GM23338 (cell line): ENCODE measurements at regions not wholly inside any gene's neighbourhood (a gene's known extent, or its start where the extent isn't known, plus 50 kb on each side); places are given as distances from the start of the nearest gene placed in this dataset.

Experiments
- ATAC-seq: fragments of 200-7000 bp; cut with Tn5 transposase; 3 replicates; pipeline ENCODE4 v1.9.1; 2020
- DNase-seq: peaks from one replicate; pipeline ENCODE4 v3.0.0-alpha.2; 2015; ENCODE audit warnings: low spot score
- H2AFZ ChIP-seq: fragments of 200-600 bp; sonication (generic); 2 replicates; pipeline ENCODE4 v1.8.0; 2016; ENCODE audit warnings: antibody characterized with exemption, mild to moderate bottlenecking, moderate library complexity
- H3F3A ChIP-seq: fragments of 200-600 bp; sonication (generic); replicated peaks from 2 replicates; pipeline ENCODE4 v1.8.0; 2017; ENCODE audit warnings: antibody characterized with exemption, mixed run types, low read depth
- H3K27ac ChIP-seq: fragments of 200-600 bp; sonication (generic); 2 replicates; pipeline ENCODE4 v1.6.1; 2016; ENCODE audit warnings: low read depth
- H3K27me3 ChIP-seq: fragments of 200-600 bp; sonication (generic); 2 replicates; pipeline ENCODE4 v1.8.0; 2016; ENCODE audit warnings: mild to moderate bottlenecking, mixed run types, moderate library complexity; ENCODE audit not compliant: insufficient read depth
- H3K36me3 ChIP-seq: fragments of 200-600 bp; sonication (generic); 2 replicates; pipeline ENCODE4 v1.8.0; 2016; ENCODE audit warnings: mild to moderate bottlenecking; ENCODE audit not compliant: insufficient read depth
- H3K4me1 ChIP-seq: fragments of 200-600 bp; sonication (generic); 2 replicates; pipeline ENCODE4 v1.8.0; 2016; ENCODE audit warnings: mild to moderate bottlenecking, moderate library complexity; ENCODE audit not compliant: insufficient read depth
- H3K4me2 ChIP-seq: fragments of 200-600 bp; sonication (generic); 2 replicates; pipeline ENCODE4 v1.7.1; 2017; ENCODE audit warnings: mixed run types
- H3K4me3 ChIP-seq: fragments of 200-600 bp; sonication (generic); 2 replicates; pipeline ENCODE4 v1.6.1; 2016; ENCODE audit warnings: mixed run types
- H3K79me2 ChIP-seq: fragments of 200-600 bp; sonication (generic); replicated peaks from 2 replicates; pipeline ENCODE4 v1.8.0; 2017; ENCODE audit warnings: mild to moderate bottlenecking; ENCODE audit not compliant: insufficient read depth
- H3K9me2 ChIP-seq: fragments of 200-600 bp; sonication (generic); 2 replicates; pipeline ENCODE4 v1.8.0; 2017; ENCODE audit not compliant: insufficient read depth
- H4K20me1 ChIP-seq: fragments of 200-600 bp; sonication (generic); replicated peaks from 2 replicates; pipeline ENCODE4 v1.8.0; 2017; ENCODE audit warnings: mild to moderate bottlenecking; ENCODE audit not compliant: insufficient read depth
- H3K27ac Mint-ChIP-seq: 2 replicates; pipeline ENCODE4 v1.8.0; 2020; ENCODE audit warnings: inconsistent platforms, mild to moderate bottlenecking, moderate library complexity, mixed read lengths
- H3K27me3 Mint-ChIP-seq: 3 replicates; pipeline ENCODE4 v1.8.0; 2022; ENCODE audit warnings: low read depth, mild to moderate bottlenecking, moderate library complexity, mixed read lengths, inconsistent platforms; ENCODE audit not compliant: insufficient read depth, poor library complexity
- H3K36me3 Mint-ChIP-seq: 3 replicates; pipeline ENCODE4 v1.8.0; 2021; ENCODE audit warnings: low read depth, mild to moderate bottlenecking, inconsistent platforms, moderate library complexity, mixed read lengths
- H3K4me1 Mint-ChIP-seq: 3 replicates; pipeline ENCODE4 v1.8.0; 2020; ENCODE audit warnings: mild to moderate bottlenecking, inconsistent platforms, mixed read lengths
- H3K4me3 Mint-ChIP-seq: 3 replicates; pipeline ENCODE4 v1.8.0; 2021; ENCODE audit warnings: moderate library complexity, mild to moderate bottlenecking, inconsistent platforms, mixed read lengths
- H3K9me3 Mint-ChIP-seq: 3 replicates; pipeline ENCODE4 v1.8.0; 2020; ENCODE audit warnings: moderate library complexity, mild to moderate bottlenecking, inconsistent platforms, mixed read lengths
- CREB1 ChIP-seq: fragments of 250-450 bp; sonication (Bioruptor Pico); IDR thresholded peaks from 2 replicates; pipeline ENCODE4 v1.5.0; 2020; ENCODE audit warnings: low read depth, mild to moderate bottlenecking, moderate library complexity
- EZH2phosphoT487 ChIP-seq: fragments of 200-600 bp; sonication (generic); IDR thresholded peaks from one replicate; pipeline ENCODE4 v1.8.1; 2018; ENCODE audit warnings: antibody characterized with exemption; ENCODE audit not compliant: unreplicated experiment
- JUNB ChIP-seq: IDR thresholded peaks from one replicate; pipeline ENCODE4 v1.6.1; 2016; ENCODE audit warnings: antibody characterized with exemption; ENCODE audit not compliant: unreplicated experiment
- TF ChIP-seq, protein P1 (sequence below): fragments of 250-450 bp; sonication (Bioruptor Pico); IDR thresholded peaks from 2 replicates; pipeline ENCODE4 v1.5.0; 2020; ENCODE audit warnings: mild to moderate bottlenecking, moderate library complexity
- TF ChIP-seq, protein P2 (sequence below), 2 experiments: fragments of 200-600 bp in 1 of 2; sonication (generic) in 1 of 2; conservative IDR thresholded peaks; 2 replicates each; pipeline versions ENCODE4 v1.5.1 to v1.6.1; 2016 to 2017; ENCODE audit warnings: antibody characterized with exemption in 2 of 2, low read depth in 2 of 2, mild to moderate bottlenecking in 2 of 2, moderate library complexity in 1 of 2

GRCh38 chr2:44093970-44094369 is 74.7 kb upstream of the PPM1B start (continued):
- TF ChIP-seq, protein P1, sequence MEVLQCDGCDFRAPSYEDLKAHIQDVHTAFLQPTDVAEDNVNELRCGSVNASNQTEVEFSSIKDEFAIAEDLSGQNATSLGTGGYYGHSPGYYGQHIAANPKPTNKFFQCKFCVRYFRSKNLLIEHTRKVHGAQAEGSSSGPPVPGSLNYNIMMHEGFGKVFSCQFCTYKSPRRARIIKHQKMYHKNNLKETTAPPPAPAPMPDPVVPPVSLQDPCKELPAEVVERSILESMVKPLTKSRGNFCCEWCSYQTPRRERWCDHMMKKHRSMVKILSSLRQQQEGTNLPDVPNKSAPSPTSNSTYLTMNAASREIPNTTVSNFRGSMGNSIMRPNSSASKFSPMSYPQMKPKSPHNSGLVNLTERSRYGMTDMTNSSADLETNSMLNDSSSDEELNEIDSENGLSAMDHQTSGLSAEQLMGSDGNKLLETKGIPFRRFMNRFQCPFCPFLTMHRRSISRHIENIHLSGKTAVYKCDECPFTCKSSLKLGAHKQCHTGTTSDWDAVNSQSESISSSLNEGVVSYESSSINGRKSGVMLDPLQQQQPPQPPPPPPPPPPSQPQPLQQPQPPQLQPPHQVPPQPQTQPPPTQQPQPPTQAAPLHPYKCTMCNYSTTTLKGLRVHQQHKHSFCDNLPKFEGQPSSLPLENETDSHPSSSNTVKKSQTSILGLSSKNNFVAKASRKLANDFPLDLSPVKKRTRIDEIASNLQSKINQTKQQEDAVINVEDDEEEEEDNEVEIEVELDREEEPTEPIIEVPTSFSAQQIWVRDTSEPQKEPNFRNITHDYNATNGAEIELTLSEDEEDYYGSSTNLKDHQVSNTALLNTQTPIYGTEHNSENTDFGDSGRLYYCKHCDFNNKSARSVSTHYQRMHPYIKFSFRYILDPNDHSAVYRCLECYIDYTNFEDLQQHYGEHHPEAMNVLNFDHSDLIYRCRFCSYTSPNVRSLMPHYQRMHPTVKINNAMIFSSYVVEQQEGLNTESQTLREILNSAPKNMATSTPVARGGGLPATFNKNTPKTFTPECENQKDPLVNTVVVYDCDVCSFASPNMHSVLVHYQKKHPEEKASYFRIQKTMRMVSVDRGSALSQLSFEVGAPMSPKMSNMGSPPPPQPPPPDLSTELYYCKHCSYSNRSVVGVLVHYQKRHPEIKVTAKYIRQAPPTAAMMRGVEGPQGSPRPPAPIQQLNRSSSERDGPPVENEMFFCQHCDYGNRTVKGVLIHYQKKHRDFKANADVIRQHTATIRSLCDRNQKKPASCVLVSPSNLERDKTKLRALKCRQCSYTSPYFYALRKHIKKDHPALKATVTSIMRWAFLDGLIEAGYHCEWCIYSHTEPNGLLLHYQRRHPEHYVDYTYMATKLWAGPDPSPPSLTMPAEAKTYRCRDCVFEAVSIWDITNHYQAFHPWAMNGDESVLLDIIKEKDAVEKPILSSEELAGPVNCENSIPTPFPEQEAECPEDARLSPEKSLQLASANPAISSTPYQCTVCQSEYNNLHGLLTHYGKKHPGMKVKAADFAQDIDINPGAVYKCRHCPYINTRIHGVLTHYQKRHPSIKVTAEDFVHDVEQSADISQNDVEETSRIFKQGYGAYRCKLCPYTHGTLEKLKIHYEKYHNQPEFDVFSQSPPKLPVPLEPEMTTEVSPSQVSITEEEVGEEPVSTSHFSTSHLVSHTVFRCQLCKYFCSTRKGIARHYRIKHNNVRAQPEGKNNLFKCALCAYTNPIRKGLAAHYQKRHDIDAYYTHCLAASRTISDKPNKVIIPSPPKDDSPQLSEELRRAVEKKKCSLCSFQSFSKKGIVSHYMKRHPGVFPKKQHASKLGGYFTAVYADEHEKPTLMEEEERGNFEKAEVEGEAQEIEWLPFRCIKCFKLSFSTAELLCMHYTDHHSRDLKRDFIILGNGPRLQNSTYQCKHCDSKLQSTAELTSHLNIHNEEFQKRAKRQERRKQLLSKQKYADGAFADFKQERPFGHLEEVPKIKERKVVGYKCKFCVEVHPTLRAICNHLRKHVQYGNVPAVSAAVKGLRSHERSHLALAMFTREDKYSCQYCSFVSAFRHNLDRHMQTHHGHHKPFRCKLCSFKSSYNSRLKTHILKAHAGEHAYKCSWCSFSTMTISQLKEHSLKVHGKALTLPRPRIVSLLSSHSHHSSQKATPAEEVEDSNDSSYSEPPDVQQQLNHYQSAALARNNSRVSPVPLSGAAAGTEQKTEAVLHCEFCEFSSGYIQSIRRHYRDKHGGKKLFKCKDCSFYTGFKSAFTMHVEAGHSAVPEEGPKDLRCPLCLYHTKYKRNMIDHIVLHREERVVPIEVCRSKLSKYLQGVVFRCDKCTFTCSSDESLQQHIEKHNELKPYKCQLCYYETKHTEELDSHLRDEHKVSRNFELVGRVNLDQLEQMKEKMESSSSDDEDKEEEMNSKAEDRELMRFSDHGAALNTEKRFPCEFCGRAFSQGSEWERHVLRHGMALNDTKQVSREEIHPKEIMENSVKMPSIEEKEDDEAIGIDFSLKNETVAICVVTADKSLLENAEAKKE (CRISPR knock-in tag): no peak
- no peak for TF ChIP-seq EZH2phosphoT487

DNA sequence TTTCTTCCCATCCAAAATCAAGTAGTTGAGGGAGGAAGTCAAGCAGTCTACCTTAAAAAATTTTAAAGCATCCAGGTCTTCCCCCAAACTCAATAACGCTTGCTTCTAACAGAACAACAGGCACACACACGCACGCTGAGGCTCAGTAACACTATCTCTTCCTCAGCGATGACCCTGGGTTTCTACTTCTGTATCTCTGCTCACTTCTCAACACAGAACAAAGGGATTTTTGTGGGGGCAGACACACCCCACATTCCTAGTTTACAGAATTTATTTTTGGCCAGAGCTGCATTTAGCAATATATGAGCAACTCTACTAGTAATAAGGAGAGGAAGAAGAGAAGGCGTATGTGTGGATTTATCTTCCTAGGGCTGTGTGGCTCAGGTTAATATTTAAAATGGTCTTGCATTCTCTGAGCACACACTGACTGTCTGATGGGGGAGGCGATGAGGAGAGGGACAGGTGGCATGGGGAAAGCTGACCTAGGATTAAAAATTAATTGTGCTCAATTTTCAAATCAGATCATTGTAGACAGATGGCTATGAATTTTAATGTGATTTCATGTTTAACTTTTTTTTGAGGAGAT is 71.3 kb upstream of the PPM1B start:
- peaks cover 4% of the 10 kb centered on the region for H3K27me3 Mint-ChIP-seq
- no peak for ATAC-seq
- H3K27me3 ChIP-seq: no peaks in the 10 kb centered on the region

More for the DNA sequence above, 71.3 kb upstream of the PPM1B start:
- H3K9me3 Mint-ChIP-seq: peaks cover 6% of the 10 kb centered on the region; the same call in 2 of the 3 replicates
- Histone ChIP-seq H3K79me2 (no peaks in the 10 kb centered on the region), H2AFZ (peak overlapping the region; percentile 85), H3K4me2 (no peak overlapping the region), H3K27ac (no peak overlapping the region), H4K20me1 (no peaks in the 10 kb centered on the region), H3K36me3 (no peaks in the 10 kb centered on the region), H3K4me1 (no peaks in the 10 kb centered on the region), H3F3A (no peaks in the 10 kb centered on the region), H3K9me2 (0 out of 2 replicates have a peak, but pooled peaks cover 3% of the 10 kb centered on the region), H3K4me3 (no peak overlapping the region)
- H3K36me3 Mint-ChIP-seq: no peaks in the 10 kb centered on the region; the same call in 2 of the 3 replicates
- TF ChIP-seq, protein P2, sequence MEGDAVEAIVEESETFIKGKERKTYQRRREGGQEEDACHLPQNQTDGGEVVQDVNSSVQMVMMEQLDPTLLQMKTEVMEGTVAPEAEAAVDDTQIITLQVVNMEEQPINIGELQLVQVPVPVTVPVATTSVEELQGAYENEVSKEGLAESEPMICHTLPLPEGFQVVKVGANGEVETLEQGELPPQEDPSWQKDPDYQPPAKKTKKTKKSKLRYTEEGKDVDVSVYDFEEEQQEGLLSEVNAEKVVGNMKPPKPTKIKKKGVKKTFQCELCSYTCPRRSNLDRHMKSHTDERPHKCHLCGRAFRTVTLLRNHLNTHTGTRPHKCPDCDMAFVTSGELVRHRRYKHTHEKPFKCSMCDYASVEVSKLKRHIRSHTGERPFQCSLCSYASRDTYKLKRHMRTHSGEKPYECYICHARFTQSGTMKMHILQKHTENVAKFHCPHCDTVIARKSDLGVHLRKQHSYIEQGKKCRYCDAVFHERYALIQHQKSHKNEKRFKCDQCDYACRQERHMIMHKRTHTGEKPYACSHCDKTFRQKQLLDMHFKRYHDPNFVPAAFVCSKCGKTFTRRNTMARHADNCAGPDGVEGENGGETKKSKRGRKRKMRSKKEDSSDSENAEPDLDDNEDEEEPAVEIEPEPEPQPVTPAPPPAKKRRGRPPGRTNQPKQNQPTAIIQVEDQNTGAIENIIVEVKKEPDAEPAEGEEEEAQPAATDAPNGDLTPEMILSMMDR (conservative IDR thresholded peaks at IDR 0.05; ENCODE audit: low read depth in 2 of 2): no peak
- TF ChIP-seq CREB1 (CRISPR knock-in tag): no peak
- TF ChIP-seq JUNB: no peak
- no peak for DNase-seq
- no peak overlapping the region for H3K4me3 Mint-ChIP-seq
- H3K4me1 Mint-ChIP-seq: no peaks in the 10 kb centered on the region
- H3K27ac Mint-ChIP-seq: no peak overlapping the region
